MM.1S (cell line): ENCODE measurements at regions not wholly inside any gene's neighbourhood (a gene's known extent, or its start where the extent isn't known, plus 50 kb on each side); places are given as distances from the start of the nearest gene placed in this dataset.

ENCODE experiments used
- DNase-seq: peaks from one replicate; pipeline ENCODE4 v3.0.0-alpha.2; 2015
- H2AFZ ChIP-seq: fragments of 300-600 bp; sonication (generic); 2 replicates; pipeline ENCODE4 v1.6.0; 2016; ENCODE audit warnings: antibody characterized with exemption, low read length
- H3F3A ChIP-seq: fragments of 300-600 bp; sonication (generic); 2 replicates; pipeline ENCODE4 v1.6.1; 2016; ENCODE audit warnings: mild to moderate bottlenecking, antibody characterized with exemption, low read length, moderate library complexity, mixed read lengths; ENCODE audit not compliant: insufficient read depth
- H3K27ac ChIP-seq: fragments of 300-600 bp; sonication (generic); 2 replicates; pipeline ENCODE4 v1.5.1; 2016; ENCODE audit warnings: mild to moderate bottlenecking, low read length
- H3K27me3 ChIP-seq: fragments of 300-600 bp; sonication (generic); replicated peaks from 2 replicates; pipeline ENCODE4 v1.6.0; 2016; ENCODE audit warnings: low read length; ENCODE audit not compliant: insufficient read depth
- H3K36me3 ChIP-seq: fragments of 300-600 bp; sonication (generic); replicated peaks from 2 replicates; pipeline ENCODE4 v1.6.1; 2016; ENCODE audit warnings: mild to moderate bottlenecking, low read length, mixed read lengths; ENCODE audit not compliant: insufficient read depth
- H3K4me1 ChIP-seq: fragments of 300-600 bp; sonication (generic); 2 replicates; pipeline ENCODE4 v1.6.1; 2016; ENCODE audit warnings: low read length, mixed read lengths
- H3K4me2 ChIP-seq: fragments of 300-600 bp; sonication (generic); 2 replicates; pipeline ENCODE4 v1.6.0; 2016; ENCODE audit warnings: low read depth, low read length
- H3K4me3 ChIP-seq: fragments of 300-600 bp; sonication (generic); 2 replicates; pipeline ENCODE4 v1.5.1; 2016; ENCODE audit warnings: low read length, mixed read lengths
- H3K79me2 ChIP-seq: fragments of 300-600 bp; sonication (generic); 2 replicates; pipeline ENCODE4 v1.6.1; 2016; ENCODE audit warnings: mixed run types, low read length, mixed read lengths
- H3K9ac ChIP-seq: fragments of 300-600 bp; sonication (generic); 2 replicates; pipeline ENCODE4 v1.6.1; 2016; ENCODE audit warnings: low read length, mixed read lengths
- H3K9me2 ChIP-seq: fragments of 300-600 bp; sonication (generic); replicated peaks from 2 replicates; pipeline ENCODE4 v1.6.1; 2016; ENCODE audit warnings: mild to moderate bottlenecking, low read length, mixed read lengths; ENCODE audit not compliant: insufficient read depth
- H3K9me3 ChIP-seq: fragments of 300-600 bp; sonication (generic); replicated peaks from 2 replicates; pipeline ENCODE4 v1.6.1; 2016; ENCODE audit warnings: mild to moderate bottlenecking, low read length, mixed read lengths; ENCODE audit not compliant: insufficient read depth
- H4K20me1 ChIP-seq: fragments of 300-600 bp; sonication (generic); 2 replicates; pipeline ENCODE4 v1.6.1; 2016; ENCODE audit warnings: mild to moderate bottlenecking, low read length, moderate library complexity, mixed read lengths; ENCODE audit not compliant: insufficient read depth
- CTCF ChIP-seq: fragments of 300-600 bp; sonication (generic); IDR thresholded peaks from 2 replicates; pipeline ENCODE4 v1.5.1; 2016; ENCODE audit warnings: antibody characterized with exemption, low read length, mixed read lengths
- EZH2 ChIP-seq: fragments of 300-600 bp; sonication (generic); optimal IDR thresholded peaks from 2 replicates; pipeline ENCODE3; 2017; ENCODE audit warnings: low read depth, mild to moderate bottlenecking, antibody characterized with exemption, low read length, mixed read lengths
- EZH2phosphoT487 ChIP-seq: fragments of 300-600 bp; sonication (generic); IDR thresholded peaks from 2 replicates; pipeline ENCODE4 v1.6.1; 2018; ENCODE audit warnings: antibody characterized with exemption, low read length

GRCh38 chr10:111956841-111957240, 226.7 kb downstream of the GPAM start:
- no peaks in the 10 kb centered on the region for H3K9me2 ChIP-seq
- no peaks in the 10 kb centered on the region for H3K4me1 ChIP-seq
- TF ChIP-seq CTCF, result no peak
- no peak for TF ChIP-seq EZH2phosphoT487
- TF ChIP-seq EZH2, result no peak
- no peak overlapping the region for H3K27ac ChIP-seq
- no peak overlapping the region for H2AFZ ChIP-seq
- no peaks in the 10 kb centered on the region for H3K79me2 ChIP-seq
- no peaks in the 10 kb centered on the region for H3K36me3 ChIP-seq
- no peaks in the 10 kb centered on the region for H3K9me3 ChIP-seq
- H3F3A ChIP-seq, result no peaks in the 10 kb centered on the region
- no peak overlapping the region for H3K9ac ChIP-seq
- no peak overlapping the region for H3K4me2 ChIP-seq
- DNase-seq, result no peak
- H4K20me1 ChIP-seq, result no peaks in the 10 kb centered on the region
- H3K27me3 ChIP-seq, result no peaks in the 10 kb centered on the region
- no peak overlapping the region for H3K4me3 ChIP-seq

- no peaks in the 10 kb centered on the region for H3K4me1 ChIP-seq
- H3K4me3 ChIP-seq, result no peak overlapping the region
- no peak overlapping the region for H3K27ac ChIP-seq
- no peaks in the 10 kb centered on the region for H3K9me2 ChIP-seq
- no peaks in the 10 kb centered on the region for H3K36me3 ChIP-seq
- no peak for TF ChIP-seq CTCF
- no peak for TF ChIP-seq EZH2
- no peak for TF ChIP-seq EZH2phosphoT487
- no peak overlapping the region for H3K4me2 ChIP-seq
- H3K9ac ChIP-seq, result no peak overlapping the region
- no peaks in the 10 kb centered on the region for H3K9me3 ChIP-seq
- no peaks in the 10 kb centered on the region for H3K79me2 ChIP-seq
- H3F3A ChIP-seq, result no peaks in the 10 kb centered on the region
- no peaks in the 10 kb centered on the region for H4K20me1 ChIP-seq
- no peak for DNase-seq
- no peak overlapping the region for H2AFZ ChIP-seq
- H3K27me3 ChIP-seq, result no peaks in the 10 kb centered on the region
These were observed 220.6 kb downstream of the GPAM start for GRCh38 chr10:111962951-111963350.

GRCh38 chr10:111967116-111967515, 216.4 kb downstream of the GPAM start:
- TF ChIP-seq EZH2, result no peak
- TF ChIP-seq CTCF, result no peak
- no peak for TF ChIP-seq EZH2phosphoT487
- Histone ChIP-seq H3K4me1 (no peaks in the 10 kb centered on the region), H3K9me3 (no peaks in the 10 kb centered on the region), H3K27me3 (no peaks in the 10 kb centered on the region), H3K27ac (no peak overlapping the region), H3K9ac (no peak overlapping the region), H2AFZ (no peak overlapping the region), H3K4me2 (no peak overlapping the region), H3K4me3 (no peak overlapping the region), H4K20me1 (no peaks in the 10 kb centered on the region), H3K36me3 (no peaks in the 10 kb centered on the region), H3K79me2 (no peaks in the 10 kb centered on the region), H3K9me2 (no peaks in the 10 kb centered on the region), H3F3A (no peaks in the 10 kb centered on the region)
- DNase-seq, result no peak

GRCh38 chr10:111967547-111967946, 216.0 kb downstream of the GPAM start:
- no peak overlapping the region for H3K4me3 ChIP-seq
- H3K79me2 ChIP-seq, result no peaks in the 10 kb centered on the region
- H3F3A ChIP-seq, result no peaks in the 10 kb centered on the region
- no peak overlapping the region for H2AFZ ChIP-seq
- no peak overlapping the region for H3K27ac ChIP-seq
- no peaks in the 10 kb centered on the region for H4K20me1 ChIP-seq
- H3K9me2 ChIP-seq, result no peaks in the 10 kb centered on the region
- H3K4me2 ChIP-seq, result no peak overlapping the region
- H3K4me1 ChIP-seq, result no peaks in the 10 kb centered on the region
- H3K9me3 ChIP-seq, result no peaks in the 10 kb centered on the region
- no peaks in the 10 kb centered on the region for H3K27me3 ChIP-seq
- no peaks in the 10 kb centered on the region for H3K36me3 ChIP-seq
- no peak for DNase-seq
- TF ChIP-seq CTCF (no peak), EZH2 (no peak), EZH2phosphoT487 (no peak)
- H3K9ac ChIP-seq, result no peak overlapping the region
